NCI-H2029 treated with DMSO at 0.1 percent for 48 hours (cell line): ENCODE measurements at regions not wholly inside any gene's neighbourhood (a gene's known extent, or its start where the extent isn't known, plus 50 kb on each side); places are given as distances from the start of the nearest gene placed in this dataset.
"Not testable (repeated sequence)": the region's sequence is repeated elsewhere in the genome, so short reads cannot be mapped to it uniquely, and the experiment has no call there.

Source experiments
- DNase-seq: peaks from one replicate; lab custom pipeline; 2025; lab: John Stamatoyannopoulos, UW

- DNase-seq: no peak
Measured at GRCh38 chr2:210961249-210961648, 404.9 kb downstream of the CPS1 start.

- DNase-seq: no peak
Measured at GRCh38 chr2:210963386-210963785, 407.0 kb downstream of the CPS1 start.

- DNase-seq: no peak
Measured at GRCh38 chr2:210964141-210964764, 407.9 kb downstream of the CPS1 start.

GRCh38 chr2:210965472-210965871, 409.1 kb downstream of the CPS1 start:
- no peak for DNase-seq

GRCh38 chr2:210966330-210966729, 409.9 kb downstream of the CPS1 start:
- DNase-seq: no peak

GRCh38 chr2:210971431-210971830, 415.0 kb downstream of the CPS1 start:
- no peak for DNase-seq

- DNase-seq: not testable (repeated sequence)
Measured at GRCh38 chr2:210986806-210987205, 430.4 kb downstream of the CPS1 start.

GRCh38 chr2:210991107-210991506, 434.7 kb downstream of the CPS1 start:
- no peak for DNase-seq

GRCh38 chr2:210994104-210994503, 437.7 kb downstream of the CPS1 start:
- DNase-seq: no peak

- no peak for DNase-seq
Measured at GRCh38 chr2:210997373-210997772, 441.0 kb downstream of the CPS1 start.

GRCh38 chr2:210998334-210998733, 441.9 kb downstream of the CPS1 start:
- no peak for DNase-seq

- DNase-seq: no peak
Measured at GRCh38 chr2:211014376-211014775, 458.0 kb downstream of the CPS1 start.

GRCh38 chr2:211014906-211015305, 458.5 kb downstream of the CPS1 start:
- DNase-seq: no peak

- DNase-seq: not testable (repeated sequence)
Measured at GRCh38 chr2:211025089-211025488, 468.7 kb downstream of the CPS1 start.

- DNase-seq: no peak
Measured at GRCh38 chr2:211026109-211026508, 469.7 kb downstream of the CPS1 start.

GRCh38 chr2:211027976-211028375, 471.6 kb downstream of the CPS1 start:
- DNase-seq: no peak

GRCh38 chr2:211033765-211034164, 477.4 kb downstream of the CPS1 start:
- no peak for DNase-seq

- no peak for DNase-seq
Measured at GRCh38 chr2:211035548-211036185, 479.3 kb downstream of the CPS1 start.

- DNase-seq: no peak
Measured at GRCh38 chr2:211045025-211045424, 488.6 kb downstream of the CPS1 start.

GRCh38 chr2:211049321-211050018, 493.1 kb downstream of the CPS1 start:
- no peak for DNase-seq

- no peak for DNase-seq
Measured at GRCh38 chr2:211055438-211055837, 499.0 kb downstream of the CPS1 start.

- DNase-seq: no peak
Measured at GRCh38 chr2:211061612-211062296, 505.4 kb downstream of the CPS1 start.

- DNase-seq: no peak
Measured at GRCh38 chr2:211062297-211062612, 505.9 kb downstream of the CPS1 start.
